ENCODE measurements at regions not wholly inside any gene's neighbourhood (a gene's known extent, or its start where the extent isn't known, plus 50 kb on each side); places are given as distances from the start of the nearest gene placed in this dataset.

GRCh38 chr1:182003953-182004586, 57.4 kb downstream of the ZNF648 start:
- Histone ChIP-seq H3K36me3 (ENCODE audit: control insufficient read depth, insufficient read depth, low read length) (no peaks in the 10 kb centered on the region), H3K4me3 (ENCODE audit: low read depth, low read length) (no peak overlapping the region), H3K27me3 (ENCODE audit: control insufficient read depth, insufficient read depth, low read length) (no peaks in the 10 kb centered on the region)
- ChIA-PET POLR2A (no interaction called here), CTCF (interaction anchor here (1.2 kb wide), 1 partner anchor 11 kb away, joined by 3 read pairs; no protein-coding TSS in a partner anchor)
- no peak for DNase-seq (ENCODE audit: low read depth)
- TF ChIP-seq, protein P1, sequence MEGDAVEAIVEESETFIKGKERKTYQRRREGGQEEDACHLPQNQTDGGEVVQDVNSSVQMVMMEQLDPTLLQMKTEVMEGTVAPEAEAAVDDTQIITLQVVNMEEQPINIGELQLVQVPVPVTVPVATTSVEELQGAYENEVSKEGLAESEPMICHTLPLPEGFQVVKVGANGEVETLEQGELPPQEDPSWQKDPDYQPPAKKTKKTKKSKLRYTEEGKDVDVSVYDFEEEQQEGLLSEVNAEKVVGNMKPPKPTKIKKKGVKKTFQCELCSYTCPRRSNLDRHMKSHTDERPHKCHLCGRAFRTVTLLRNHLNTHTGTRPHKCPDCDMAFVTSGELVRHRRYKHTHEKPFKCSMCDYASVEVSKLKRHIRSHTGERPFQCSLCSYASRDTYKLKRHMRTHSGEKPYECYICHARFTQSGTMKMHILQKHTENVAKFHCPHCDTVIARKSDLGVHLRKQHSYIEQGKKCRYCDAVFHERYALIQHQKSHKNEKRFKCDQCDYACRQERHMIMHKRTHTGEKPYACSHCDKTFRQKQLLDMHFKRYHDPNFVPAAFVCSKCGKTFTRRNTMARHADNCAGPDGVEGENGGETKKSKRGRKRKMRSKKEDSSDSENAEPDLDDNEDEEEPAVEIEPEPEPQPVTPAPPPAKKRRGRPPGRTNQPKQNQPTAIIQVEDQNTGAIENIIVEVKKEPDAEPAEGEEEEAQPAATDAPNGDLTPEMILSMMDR (IDR thresholded peaks at IDR 0.05; ENCODE audit: insufficient read depth, low read depth, low read length) = no peak

GRCh38 chr1:182003025-182003725, 58.3 kb downstream of the ZNF648 start:
- no peak for DNase-seq (ENCODE audit: low read depth)
- ChIA-PET CTCF (interaction anchor here (1.2 kb wide), 1 partner anchor 10 kb away, joined by 3 read pairs; no protein-coding TSS in a partner anchor), POLR2A (no interaction called here)
- TF ChIP-seq, protein P1 (IDR thresholded peaks at IDR 0.05; ENCODE audit: insufficient read depth, low read depth, low read length) = no peak
- Histone ChIP-seq H3K27me3 (ENCODE audit: control insufficient read depth, insufficient read depth, low read length) (no peaks in the 10 kb centered on the region), H3K36me3 (ENCODE audit: control insufficient read depth, insufficient read depth, low read length) (no peaks in the 10 kb centered on the region), H3K4me3 (ENCODE audit: low read depth, low read length) (no peak overlapping the region)

GRCh38 chr1:182002570-182002969, 58.9 kb downstream of the ZNF648 start:
- Histone ChIP-seq H3K4me3 (ENCODE audit: low read depth, low read length) (no peak overlapping the region), H3K27me3 (ENCODE audit: control insufficient read depth, insufficient read depth, low read length) (no peaks in the 10 kb centered on the region), H3K36me3 (ENCODE audit: control insufficient read depth, insufficient read depth, low read length) (no peaks in the 10 kb centered on the region)
- POLR2A ChIA-PET = no interaction called here
- DNase-seq (ENCODE audit: low read depth) = no peak
- CTCF ChIA-PET = no interaction called here
- TF ChIP-seq, protein P1 (IDR thresholded peaks at IDR 0.05; ENCODE audit: insufficient read depth, low read depth, low read length) = no peak

DNA sequence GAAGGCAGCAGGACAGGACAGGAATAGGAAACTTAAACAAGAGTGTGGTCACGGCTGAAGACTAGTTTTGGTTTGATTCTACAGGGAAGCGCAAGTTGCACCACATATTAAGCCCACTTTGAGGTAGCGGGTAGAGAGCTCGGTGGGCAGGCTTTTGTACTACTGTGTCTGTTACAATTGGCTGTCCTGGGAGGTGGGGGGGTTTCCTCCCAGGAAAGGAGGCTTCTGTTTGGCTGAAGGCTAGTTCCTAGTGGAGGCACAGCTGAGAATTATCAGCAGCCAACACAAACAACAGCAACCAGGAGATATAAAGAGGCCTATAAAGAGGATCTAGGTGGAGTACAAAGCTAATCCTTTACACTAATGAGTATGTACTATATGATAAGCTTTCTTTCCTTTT, 62.7 kb downstream of the ZNF648 start:
- POLR2A ChIA-PET = no interaction called here
- no peak overlapping the region for H3K4me3 ChIP-seq (ENCODE audit: low read depth, low read length)
- TF ChIP-seq, protein P1 (IDR thresholded peaks at IDR 0.05; ENCODE audit: insufficient read depth, low read depth, low read length) = no peak
- DNase-seq (ENCODE audit: low read depth) = no peak
- no peaks in the 10 kb centered on the region for H3K27me3 ChIP-seq (ENCODE audit: control insufficient read depth, insufficient read depth, low read length)
- H3K36me3 ChIP-seq (ENCODE audit: control insufficient read depth, insufficient read depth, low read length) = no peaks in the 10 kb centered on the region
- CTCF ChIA-PET = no interaction called here

- H3K4me3 ChIP-seq (ENCODE audit: low read depth, low read length) = no peak overlapping the region
- no peaks in the 10 kb centered on the region for H3K36me3 ChIP-seq (ENCODE audit: control insufficient read depth, insufficient read depth, low read length)
- CTCF ChIA-PET = no interaction called here
- DNase-seq (ENCODE audit: low read depth) = no peak
- TF ChIP-seq, protein P1 (IDR thresholded peaks at IDR 0.05; ENCODE audit: insufficient read depth, low read depth, low read length) = no peak
- POLR2A ChIA-PET = no interaction called here
- H3K27me3 ChIP-seq (ENCODE audit: control insufficient read depth, insufficient read depth, low read length) = no peaks in the 10 kb centered on the region
Measured at GRCh38 chr1:181992072-181992471, 69.4 kb downstream of the ZNF648 start.

Data from BJ (cell line).